ENCODE measurements at regions not wholly inside any gene's neighbourhood (a gene's known extent, or its start where the extent isn't known, plus 50 kb on each side); places are given as distances from the start of the nearest gene placed in this dataset.
A peak's percentile ranks its signal among the peaks of the same experiment; 100 is the strongest.

DNA sequence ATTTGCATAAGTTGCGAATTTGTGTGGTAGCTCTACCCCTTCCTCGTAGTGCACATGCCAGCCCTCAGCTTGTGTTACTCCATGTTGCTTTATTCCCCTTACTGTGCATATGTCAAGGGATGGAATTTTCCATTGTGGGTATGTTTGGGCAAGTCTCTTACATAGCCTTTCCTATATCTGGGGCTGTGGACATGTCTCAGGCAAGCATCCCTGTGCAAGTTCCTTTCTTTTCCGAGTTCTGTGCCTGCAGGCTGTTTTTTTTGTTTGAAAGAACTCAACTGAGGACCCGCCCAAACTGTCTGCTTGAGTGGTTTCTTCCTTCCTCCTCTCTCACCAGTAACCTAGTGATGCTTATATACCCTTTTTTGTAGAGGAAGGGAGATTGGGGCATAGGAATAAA is 1739.1 kb upstream of the PIK3C3 start:
- H3K4me1 ChIP-seq = no peaks in the 10 kb centered on the region
- no peaks in the 10 kb centered on the region for H3K9me3 ChIP-seq
- TF ChIP-seq, protein P1, sequence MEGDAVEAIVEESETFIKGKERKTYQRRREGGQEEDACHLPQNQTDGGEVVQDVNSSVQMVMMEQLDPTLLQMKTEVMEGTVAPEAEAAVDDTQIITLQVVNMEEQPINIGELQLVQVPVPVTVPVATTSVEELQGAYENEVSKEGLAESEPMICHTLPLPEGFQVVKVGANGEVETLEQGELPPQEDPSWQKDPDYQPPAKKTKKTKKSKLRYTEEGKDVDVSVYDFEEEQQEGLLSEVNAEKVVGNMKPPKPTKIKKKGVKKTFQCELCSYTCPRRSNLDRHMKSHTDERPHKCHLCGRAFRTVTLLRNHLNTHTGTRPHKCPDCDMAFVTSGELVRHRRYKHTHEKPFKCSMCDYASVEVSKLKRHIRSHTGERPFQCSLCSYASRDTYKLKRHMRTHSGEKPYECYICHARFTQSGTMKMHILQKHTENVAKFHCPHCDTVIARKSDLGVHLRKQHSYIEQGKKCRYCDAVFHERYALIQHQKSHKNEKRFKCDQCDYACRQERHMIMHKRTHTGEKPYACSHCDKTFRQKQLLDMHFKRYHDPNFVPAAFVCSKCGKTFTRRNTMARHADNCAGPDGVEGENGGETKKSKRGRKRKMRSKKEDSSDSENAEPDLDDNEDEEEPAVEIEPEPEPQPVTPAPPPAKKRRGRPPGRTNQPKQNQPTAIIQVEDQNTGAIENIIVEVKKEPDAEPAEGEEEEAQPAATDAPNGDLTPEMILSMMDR (IDR thresholded peaks at IDR 0.05) = no peak
- no peak for ATAC-seq
- H3K27me3 ChIP-seq (ENCODE audit: low read depth) = no peaks in the 10 kb centered on the region
- H3K27ac ChIP-seq = no peak overlapping the region
- no peak for DNase-seq
- intact Hi-C loops (cut with DNase I) = no loop called here
- H3K36me3 ChIP-seq = no peaks in the 10 kb centered on the region
- H3K4me3 ChIP-seq = no peak overlapping the region

- TF ChIP-seq, protein P1 (IDR thresholded peaks at IDR 0.05) = no peak
- Histone ChIP-seq H3K36me3 (no peaks in the 10 kb centered on the region), H3K4me1 (no peaks in the 10 kb centered on the region), H3K27ac (no peak overlapping the region), H3K9me3 (no peaks in the 10 kb centered on the region), H3K27me3 (ENCODE audit: low read depth) (no peaks in the 10 kb centered on the region), H3K4me3 (no peak overlapping the region)
- intact Hi-C loops (cut with DNase I) = no loop called here
- DNase-seq (no peak), ATAC-seq (no peak)
Measured at GRCh38 chr18:40210696-40211095, 1744.3 kb upstream of the PIK3C3 start.

- intact Hi-C loops (cut with DNase I) = no loop called here
- no peaks in the 10 kb centered on the region for H3K4me1 ChIP-seq
- ATAC-seq = peak in 1 of 2 donors; percentile 54
Measured at GRCh38 chr18:40208958-40209357, 1746.1 kb upstream of the PIK3C3 start.

GRCh38 chr18:40197711-40198110 is 1757.3 kb upstream of the PIK3C3 start:
- Histone ChIP-seq H3K4me1 (no peaks in the 10 kb centered on the region), H3K9me3 (peaks cover 4% of the 10 kb centered on the region), H3K36me3 (no peaks in the 10 kb centered on the region), H3K27ac (no peak overlapping the region), H3K4me3 (no peak overlapping the region), H3K27me3 (ENCODE audit: low read depth) (no peaks in the 10 kb centered on the region)
- intact Hi-C loops (cut with DNase I) = no loop called here
- ATAC-seq (no peak), DNase-seq (no peak)
- TF ChIP-seq, protein P1 (IDR thresholded peaks at IDR 0.05) = no peak

More at GRCh38 chr18:40208958-40209357, 1746.1 kb upstream of the PIK3C3 start:
- DNase-seq = no peak
- TF ChIP-seq, protein P1 (IDR thresholded peaks at IDR 0.05) = no peak
- no peaks in the 10 kb centered on the region for H3K27me3 ChIP-seq (ENCODE audit: low read depth)
- no peak overlapping the region for H3K4me3 ChIP-seq
- H3K27ac ChIP-seq = no peak overlapping the region
- H3K9me3 ChIP-seq = no peaks in the 10 kb centered on the region
- no peaks in the 10 kb centered on the region for H3K36me3 ChIP-seq

DNA sequence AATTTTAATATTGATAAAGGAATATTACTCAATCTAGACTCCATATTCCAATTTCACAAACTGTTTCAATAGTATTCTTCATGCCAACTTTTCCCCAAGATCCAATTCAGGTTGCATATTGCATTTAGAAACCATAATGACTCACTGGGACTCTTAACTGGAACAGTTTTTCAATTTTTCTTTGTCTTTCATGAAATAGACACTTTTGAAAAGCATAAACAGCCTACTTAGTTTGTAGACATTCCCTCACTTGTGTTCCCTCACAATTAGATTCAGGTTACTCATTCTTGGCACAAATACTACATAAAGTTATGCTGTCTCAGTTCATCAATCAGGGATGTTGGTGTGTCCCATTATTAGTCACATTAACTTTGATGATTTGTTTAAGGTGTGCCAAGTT is 1768.4 kb upstream of the PIK3C3 start:
- Histone ChIP-seq H3K4me1 (no peaks in the 10 kb centered on the region), H3K36me3 (no peaks in the 10 kb centered on the region), H3K27me3 (ENCODE audit: low read depth) (no peaks in the 10 kb centered on the region), H3K27ac (no peak overlapping the region), H3K9me3 (no peaks in the 10 kb centered on the region), H3K4me3 (no peak overlapping the region)
- no peak for ATAC-seq
- TF ChIP-seq, protein P1 (IDR thresholded peaks at IDR 0.05) = no peak
- intact Hi-C loops (cut with DNase I) = no loop called here
- no peak for DNase-seq
